ENCODE measurements at regions not wholly inside any gene's neighbourhood (a gene's known extent, or its start where the extent isn't known, plus 50 kb on each side); places are given as distances from the start of the nearest gene placed in this dataset.

DNA sequence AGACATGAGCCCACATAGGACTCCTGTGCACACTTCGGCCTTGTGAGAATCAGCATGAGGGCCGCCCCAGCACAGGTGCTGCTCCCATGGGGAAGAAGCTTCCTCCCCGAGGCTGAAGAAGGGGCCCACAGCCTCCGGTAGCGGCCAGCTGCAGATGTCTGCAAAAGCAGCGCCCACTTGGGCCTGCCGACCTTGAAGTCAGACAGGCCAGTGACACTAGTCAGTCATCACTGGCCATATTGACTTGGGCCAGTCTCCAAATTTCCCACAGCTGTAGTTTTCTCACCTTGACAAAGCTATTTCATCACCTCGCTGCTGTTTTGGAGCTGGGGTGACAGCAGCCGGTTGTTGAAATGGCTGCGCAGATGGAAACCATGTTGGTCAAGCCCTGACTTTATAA lies 83.0 kb downstream of the RIPK4 start (continued):
- TF ChIP-seq, protein P1, sequence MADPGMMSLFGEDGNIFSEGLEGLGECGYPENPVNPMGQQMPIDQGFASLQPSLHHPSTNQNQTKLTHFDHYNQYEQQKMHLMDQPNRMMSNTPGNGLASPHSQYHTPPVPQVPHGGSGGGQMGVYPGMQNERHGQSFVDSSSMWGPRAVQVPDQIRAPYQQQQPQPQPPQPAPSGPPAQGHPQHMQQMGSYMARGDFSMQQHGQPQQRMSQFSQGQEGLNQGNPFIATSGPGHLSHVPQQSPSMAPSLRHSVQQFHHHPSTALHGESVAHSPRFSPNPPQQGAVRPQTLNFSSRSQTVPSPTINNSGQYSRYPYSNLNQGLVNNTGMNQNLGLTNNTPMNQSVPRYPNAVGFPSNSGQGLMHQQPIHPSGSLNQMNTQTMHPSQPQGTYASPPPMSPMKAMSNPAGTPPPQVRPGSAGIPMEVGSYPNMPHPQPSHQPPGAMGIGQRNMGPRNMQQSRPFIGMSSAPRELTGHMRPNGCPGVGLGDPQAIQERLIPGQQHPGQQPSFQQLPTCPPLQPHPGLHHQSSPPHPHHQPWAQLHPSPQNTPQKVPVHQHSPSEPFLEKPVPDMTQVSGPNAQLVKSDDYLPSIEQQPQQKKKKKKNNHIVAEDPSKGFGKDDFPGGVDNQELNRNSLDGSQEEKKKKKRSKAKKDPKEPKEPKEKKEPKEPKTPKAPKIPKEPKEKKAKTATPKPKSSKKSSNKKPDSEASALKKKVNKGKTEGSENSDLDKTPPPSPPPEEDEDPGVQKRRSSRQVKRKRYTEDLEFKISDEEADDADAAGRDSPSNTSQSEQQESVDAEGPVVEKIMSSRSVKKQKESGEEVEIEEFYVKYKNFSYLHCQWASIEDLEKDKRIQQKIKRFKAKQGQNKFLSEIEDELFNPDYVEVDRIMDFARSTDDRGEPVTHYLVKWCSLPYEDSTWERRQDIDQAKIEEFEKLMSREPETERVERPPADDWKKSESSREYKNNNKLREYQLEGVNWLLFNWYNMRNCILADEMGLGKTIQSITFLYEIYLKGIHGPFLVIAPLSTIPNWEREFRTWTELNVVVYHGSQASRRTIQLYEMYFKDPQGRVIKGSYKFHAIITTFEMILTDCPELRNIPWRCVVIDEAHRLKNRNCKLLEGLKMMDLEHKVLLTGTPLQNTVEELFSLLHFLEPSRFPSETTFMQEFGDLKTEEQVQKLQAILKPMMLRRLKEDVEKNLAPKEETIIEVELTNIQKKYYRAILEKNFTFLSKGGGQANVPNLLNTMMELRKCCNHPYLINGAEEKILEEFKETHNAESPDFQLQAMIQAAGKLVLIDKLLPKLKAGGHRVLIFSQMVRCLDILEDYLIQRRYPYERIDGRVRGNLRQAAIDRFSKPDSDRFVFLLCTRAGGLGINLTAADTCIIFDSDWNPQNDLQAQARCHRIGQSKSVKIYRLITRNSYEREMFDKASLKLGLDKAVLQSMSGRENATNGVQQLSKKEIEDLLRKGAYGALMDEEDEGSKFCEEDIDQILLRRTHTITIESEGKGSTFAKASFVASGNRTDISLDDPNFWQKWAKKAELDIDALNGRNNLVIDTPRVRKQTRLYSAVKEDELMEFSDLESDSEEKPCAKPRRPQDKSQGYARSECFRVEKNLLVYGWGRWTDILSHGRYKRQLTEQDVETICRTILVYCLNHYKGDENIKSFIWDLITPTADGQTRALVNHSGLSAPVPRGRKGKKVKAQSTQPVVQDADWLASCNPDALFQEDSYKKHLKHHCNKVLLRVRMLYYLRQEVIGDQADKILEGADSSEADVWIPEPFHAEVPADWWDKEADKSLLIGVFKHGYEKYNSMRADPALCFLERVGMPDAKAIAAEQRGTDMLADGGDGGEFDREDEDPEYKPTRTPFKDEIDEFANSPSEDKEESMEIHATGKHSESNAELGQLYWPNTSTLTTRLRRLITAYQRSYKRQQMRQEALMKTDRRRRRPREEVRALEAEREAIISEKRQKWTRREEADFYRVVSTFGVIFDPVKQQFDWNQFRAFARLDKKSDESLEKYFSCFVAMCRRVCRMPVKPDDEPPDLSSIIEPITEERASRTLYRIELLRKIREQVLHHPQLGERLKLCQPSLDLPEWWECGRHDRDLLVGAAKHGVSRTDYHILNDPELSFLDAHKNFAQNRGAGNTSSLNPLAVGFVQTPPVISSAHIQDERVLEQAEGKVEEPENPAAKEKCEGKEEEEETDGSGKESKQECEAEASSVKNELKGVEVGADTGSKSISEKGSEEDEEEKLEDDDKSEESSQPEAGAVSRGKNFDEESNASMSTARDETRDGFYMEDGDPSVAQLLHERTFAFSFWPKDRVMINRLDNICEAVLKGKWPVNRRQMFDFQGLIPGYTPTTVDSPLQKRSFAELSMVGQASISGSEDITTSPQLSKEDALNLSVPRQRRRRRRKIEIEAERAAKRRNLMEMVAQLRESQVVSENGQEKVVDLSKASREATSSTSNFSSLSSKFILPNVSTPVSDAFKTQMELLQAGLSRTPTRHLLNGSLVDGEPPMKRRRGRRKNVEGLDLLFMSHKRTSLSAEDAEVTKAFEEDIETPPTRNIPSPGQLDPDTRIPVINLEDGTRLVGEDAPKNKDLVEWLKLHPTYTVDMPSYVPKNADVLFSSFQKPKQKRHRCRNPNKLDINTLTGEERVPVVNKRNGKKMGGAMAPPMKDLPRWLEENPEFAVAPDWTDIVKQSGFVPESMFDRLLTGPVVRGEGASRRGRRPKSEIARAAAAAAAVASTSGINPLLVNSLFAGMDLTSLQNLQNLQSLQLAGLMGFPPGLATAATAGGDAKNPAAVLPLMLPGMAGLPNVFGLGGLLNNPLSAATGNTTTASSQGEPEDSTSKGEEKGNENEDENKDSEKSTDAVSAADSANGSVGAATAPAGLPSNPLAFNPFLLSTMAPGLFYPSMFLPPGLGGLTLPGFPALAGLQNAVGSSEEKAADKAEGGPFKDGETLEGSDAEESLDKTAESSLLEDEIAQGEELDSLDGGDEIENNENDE (IDR thresholded peaks at IDR 0.05; ENCODE audit: insufficient replicate concordance, low read length) = no peak
- TF ChIP-seq SIRT6 (IDR thresholded peaks at IDR 0.05; ENCODE audit: low read length) (no peak), TAF7 (optimal IDR thresholded peaks at IDR 0.05; ENCODE audit: borderline replicate concordance, low read depth, low read length) (no peak), RAD21 (IDR thresholded peaks at IDR 0.05 in 1 of 2, conservative IDR thresholded peaks at IDR 0.05 in 1 of 2; ENCODE audit: low read depth in 2 of 2, low read length in 2 of 2) (no peak)
- TF ChIP-seq, protein P2, sequence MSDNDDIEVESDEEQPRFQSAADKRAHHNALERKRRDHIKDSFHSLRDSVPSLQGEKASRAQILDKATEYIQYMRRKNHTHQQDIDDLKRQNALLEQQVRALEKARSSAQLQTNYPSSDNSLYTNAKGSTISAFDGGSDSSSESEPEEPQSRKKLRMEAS (IDR thresholded peaks at IDR 0.05) = no peak

All from H1 (cell line).